BE2C (cell line): ENCODE measurements at regions not wholly inside any gene's neighbourhood (a gene's known extent, or its start where the extent isn't known, plus 50 kb on each side); places are given as distances from the start of the nearest gene placed in this dataset.

Experiments
- DNase-seq: peaks from one replicate; pipeline ENCODE4 v3.0.0-alpha.2; 2020
- H3K27me3 ChIP-seq: fragments of 250-450 bp; sonication (Bioruptor Pico); 2 replicates; pipeline ENCODE4 v1.5.1; 2020; ENCODE audit warnings: mild to moderate bottlenecking
- H3K36me3 ChIP-seq: fragments of 250-450 bp; sonication (Bioruptor Pico); 2 replicates; pipeline ENCODE4 v1.5.1; 2020; ENCODE audit warnings: mild to moderate bottlenecking
- H3K4me1 ChIP-seq: fragments of 250-450 bp; sonication (Bioruptor Pico); 2 replicates; pipeline ENCODE4 v1.5.1; 2020
- H3K4me3 ChIP-seq: 2 replicates; pipeline ENCODE4 v1.5.1; 2011; ENCODE audit warnings: low read depth, low read length
- H3K9me3 ChIP-seq: fragments of 250-450 bp; sonication (Bioruptor Pico); 2 replicates; pipeline ENCODE4 v1.5.1; 2020
- TF ChIP-seq, protein P1 (sequence below): IDR thresholded peaks from 2 replicates; pipeline ENCODE4 v1.5.1; 2012; ENCODE audit warnings: mild to moderate bottlenecking, low read depth, low read length

DNA sequence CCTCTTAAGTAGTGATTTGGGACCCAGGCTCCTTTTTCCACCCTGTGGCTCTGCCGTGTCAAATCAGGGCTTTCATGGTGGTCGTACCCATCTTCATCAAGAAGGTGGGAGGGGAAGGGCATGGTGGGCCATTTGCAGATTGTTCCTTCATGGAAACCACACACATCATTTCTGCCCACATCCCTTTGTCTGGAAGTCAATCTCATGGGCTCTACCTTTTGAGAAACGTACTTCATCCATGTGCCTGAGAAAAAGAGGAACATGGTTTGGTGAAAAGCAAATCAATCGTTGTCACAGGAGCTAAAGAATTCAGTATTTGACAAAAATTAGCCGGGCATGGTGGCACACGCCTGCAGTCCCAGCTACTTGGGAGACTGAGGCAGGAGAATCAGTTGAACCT is 233.4 kb downstream of the FOXO1 start:
- Histone ChIP-seq H3K4me1 (no peaks in the 10 kb centered on the region), H3K36me3 (no peaks in the 10 kb centered on the region), H3K9me3 (no peaks in the 10 kb centered on the region), H3K27me3 (no peaks in the 10 kb centered on the region), H3K4me3 (no peak overlapping the region)
- DNase-seq: no peak
- TF ChIP-seq, protein P1, sequence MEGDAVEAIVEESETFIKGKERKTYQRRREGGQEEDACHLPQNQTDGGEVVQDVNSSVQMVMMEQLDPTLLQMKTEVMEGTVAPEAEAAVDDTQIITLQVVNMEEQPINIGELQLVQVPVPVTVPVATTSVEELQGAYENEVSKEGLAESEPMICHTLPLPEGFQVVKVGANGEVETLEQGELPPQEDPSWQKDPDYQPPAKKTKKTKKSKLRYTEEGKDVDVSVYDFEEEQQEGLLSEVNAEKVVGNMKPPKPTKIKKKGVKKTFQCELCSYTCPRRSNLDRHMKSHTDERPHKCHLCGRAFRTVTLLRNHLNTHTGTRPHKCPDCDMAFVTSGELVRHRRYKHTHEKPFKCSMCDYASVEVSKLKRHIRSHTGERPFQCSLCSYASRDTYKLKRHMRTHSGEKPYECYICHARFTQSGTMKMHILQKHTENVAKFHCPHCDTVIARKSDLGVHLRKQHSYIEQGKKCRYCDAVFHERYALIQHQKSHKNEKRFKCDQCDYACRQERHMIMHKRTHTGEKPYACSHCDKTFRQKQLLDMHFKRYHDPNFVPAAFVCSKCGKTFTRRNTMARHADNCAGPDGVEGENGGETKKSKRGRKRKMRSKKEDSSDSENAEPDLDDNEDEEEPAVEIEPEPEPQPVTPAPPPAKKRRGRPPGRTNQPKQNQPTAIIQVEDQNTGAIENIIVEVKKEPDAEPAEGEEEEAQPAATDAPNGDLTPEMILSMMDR: no peak

DNA sequence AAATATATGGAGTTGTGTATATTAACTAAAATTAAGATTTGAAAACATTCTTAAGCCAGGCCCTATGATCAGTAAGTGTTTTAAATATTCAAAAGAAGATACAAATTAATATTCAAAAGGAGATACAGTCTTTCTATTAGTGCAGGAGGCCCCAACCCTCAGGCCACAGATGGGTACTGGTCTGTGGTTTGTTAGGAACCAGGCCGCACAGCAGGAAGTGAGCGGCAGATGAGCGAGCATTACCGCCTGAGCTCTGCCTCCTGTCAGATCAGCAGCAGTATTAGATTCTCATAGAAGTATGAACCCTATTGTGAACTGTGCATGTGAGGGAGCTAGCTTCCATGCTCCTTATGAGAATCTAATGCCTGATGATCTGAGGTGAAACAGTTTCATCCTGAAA is 232.9 kb downstream of the FOXO1 start:
- no peaks in the 10 kb centered on the region for H3K36me3 ChIP-seq
- H3K27me3 ChIP-seq: no peaks in the 10 kb centered on the region
- H3K9me3 ChIP-seq: no peaks in the 10 kb centered on the region
- H3K4me3 ChIP-seq: no peak overlapping the region
- TF ChIP-seq, protein P1: no peak
- H3K4me1 ChIP-seq: no peaks in the 10 kb centered on the region
- no peak for DNase-seq

DNA sequence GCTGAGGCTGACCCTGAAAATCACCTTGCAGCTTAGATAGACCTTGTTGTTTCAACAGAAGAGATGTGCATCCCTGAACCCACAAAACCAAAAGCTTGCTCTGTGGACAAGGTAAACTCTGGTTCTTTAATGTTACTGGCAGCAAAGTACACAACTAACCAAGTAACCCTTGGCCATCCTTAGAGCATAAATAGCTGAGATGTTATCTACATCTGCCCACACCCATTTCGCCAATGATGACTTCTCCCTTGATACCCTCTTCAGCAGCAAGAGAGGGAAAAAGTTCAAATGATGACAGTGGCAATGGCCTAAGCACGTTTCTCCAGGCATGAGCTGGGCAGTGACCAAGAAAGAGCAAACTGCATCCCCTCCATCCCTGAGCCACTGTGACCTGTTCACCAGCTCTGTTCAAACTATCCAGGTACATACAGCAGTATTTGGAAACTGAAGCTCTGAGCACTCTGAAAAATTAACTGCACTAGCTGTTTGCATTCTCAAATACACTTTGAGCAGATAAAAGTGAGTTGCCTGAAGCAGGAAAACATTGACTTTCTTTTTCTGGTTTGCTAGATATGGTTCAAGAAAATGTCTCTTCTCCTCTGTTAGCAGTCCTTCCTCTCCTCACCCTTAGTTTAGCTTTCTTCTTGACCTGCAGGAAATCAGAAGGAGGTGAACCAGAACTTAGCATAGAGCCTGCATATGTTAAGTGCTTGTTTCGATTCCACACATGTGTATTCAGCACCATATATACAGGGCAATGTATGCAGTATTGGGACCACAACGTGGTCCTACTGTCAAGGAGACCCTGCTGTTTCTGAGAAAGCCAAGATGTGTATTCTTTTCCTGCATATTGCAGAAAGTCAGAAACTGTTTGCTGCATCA is 231.7 kb downstream of the FOXO1 start:
- Histone ChIP-seq H3K4me3 (no peak overlapping the region), H3K4me1 (no peaks in the 10 kb centered on the region), H3K36me3 (no peaks in the 10 kb centered on the region), H3K27me3 (no peaks in the 10 kb centered on the region), H3K9me3 (no peaks in the 10 kb centered on the region)
- DNase-seq: no peak
- TF ChIP-seq, protein P1: no peak

DNA sequence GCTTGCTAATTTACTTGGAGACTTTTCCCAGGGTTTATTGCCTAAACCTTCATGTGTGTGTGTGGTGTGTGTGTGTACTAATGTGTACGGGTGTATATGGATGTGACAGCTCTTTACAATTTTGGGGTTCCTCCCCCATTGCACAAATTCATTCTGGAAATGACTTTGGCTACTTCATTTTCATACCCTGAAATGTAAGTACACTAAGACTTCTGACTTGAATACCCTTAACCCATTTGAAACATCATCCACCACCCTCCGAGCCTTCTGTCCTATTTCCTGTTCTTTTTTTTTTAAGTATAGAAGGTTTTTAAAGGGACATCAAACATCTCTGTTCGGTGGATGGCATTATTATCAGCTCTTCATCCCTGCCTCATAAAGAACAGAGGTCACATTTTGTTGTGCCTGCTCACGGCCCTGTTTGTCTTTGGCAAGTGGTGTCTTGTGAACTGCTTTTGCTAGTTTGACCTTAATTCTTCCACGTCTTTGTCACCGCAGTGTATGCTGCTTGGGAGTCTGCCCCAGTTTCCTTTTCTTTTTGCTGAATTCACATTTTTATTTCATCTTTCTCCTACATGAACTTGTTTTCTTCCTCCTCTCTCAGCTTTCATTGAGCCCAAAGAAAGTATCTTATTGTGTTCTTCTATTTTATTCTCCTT is 228.3 kb downstream of the FOXO1 start:
- no peaks in the 10 kb centered on the region for H3K27me3 ChIP-seq
- no peaks in the 10 kb centered on the region for H3K36me3 ChIP-seq
- no peaks in the 10 kb centered on the region for H3K9me3 ChIP-seq
- no peak overlapping the region for H3K4me3 ChIP-seq
- no peak for DNase-seq
- H3K4me1 ChIP-seq: no peaks in the 10 kb centered on the region
- TF ChIP-seq, protein P1: no peak

DNA sequence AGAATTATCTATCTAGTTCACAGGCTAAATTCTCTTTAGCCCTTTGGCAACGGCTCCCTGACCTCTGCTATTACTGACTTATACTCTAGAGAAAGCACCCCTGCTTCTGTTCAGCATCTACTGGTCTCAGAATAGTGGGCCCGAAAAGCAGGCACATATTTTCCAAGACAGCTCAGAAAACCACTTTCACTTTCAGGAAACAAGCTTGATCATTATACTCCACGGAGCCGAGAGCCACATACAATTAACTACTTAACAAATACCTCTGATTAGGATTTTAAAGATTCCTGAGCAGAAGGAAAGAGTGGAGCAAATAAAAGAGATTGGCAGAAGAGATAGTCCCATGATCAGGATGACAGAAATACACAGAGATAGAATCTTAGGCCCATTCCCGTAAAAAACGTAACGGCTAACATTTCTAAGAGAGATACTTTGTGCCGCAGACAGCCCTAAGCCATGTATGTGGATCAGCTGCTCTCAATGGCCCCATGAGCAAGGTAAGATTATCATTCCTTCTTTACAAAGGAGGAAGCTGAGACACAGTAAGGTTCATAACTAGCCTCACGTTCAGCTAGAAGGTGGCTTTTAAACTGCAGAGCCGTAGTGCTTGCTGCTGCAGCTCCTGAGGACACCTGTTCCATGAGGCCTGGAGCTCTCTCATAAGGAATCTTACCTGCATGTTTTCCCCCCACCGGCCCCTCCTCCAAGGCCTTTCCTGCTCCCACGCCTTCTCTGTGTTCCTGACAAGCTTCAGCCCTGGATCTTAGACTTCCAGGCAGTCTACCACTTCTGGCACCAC is 227.2 kb downstream of the FOXO1 start:
- TF ChIP-seq, protein P1: no peak
- no peaks in the 10 kb centered on the region for H3K27me3 ChIP-seq
- DNase-seq: no peak
- H3K4me1 ChIP-seq: no peaks in the 10 kb centered on the region
- no peaks in the 10 kb centered on the region for H3K9me3 ChIP-seq
- no peak overlapping the region for H3K4me3 ChIP-seq
- no peaks in the 10 kb centered on the region for H3K36me3 ChIP-seq
